ENCODE measurements at regions not wholly inside any gene's neighbourhood (a gene's known extent, or its start where the extent isn't known, plus 50 kb on each side); places are given as distances from the start of the nearest gene placed in this dataset.

DNA sequence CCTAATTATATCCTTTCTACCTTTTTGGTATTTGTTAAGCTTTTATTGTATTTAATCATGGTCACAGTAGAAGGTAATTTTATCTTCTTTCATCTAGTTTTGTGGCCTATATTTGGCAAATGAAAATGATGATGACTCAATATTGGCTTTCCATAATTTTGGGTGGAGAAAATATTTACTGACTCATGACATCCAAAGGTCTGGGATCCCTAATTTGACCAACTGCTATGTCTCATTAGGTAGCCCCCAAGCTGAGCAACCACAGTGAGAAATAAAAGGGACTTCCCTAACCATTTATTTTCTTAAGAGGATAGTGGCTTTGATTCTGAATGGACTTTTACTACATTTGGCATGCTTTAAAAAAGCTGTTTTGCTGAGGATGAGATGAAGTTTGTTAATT, 289.5 kb downstream of the RMST start:
- TF ChIP-seq NFIC (IDR thresholded peaks at IDR 0.05; ENCODE audit: borderline replicate concordance) (no peak), TAF1 (IDR thresholded peaks at IDR 0.05; ENCODE audit: borderline replicate concordance, low read depth, low read length) (no peak)

Data from SK-N-SH (cell line).